Neural progenitor cell (in vitro differentiated cells): ENCODE measurements at regions not wholly inside any gene's neighbourhood (a gene's known extent, or its start where the extent isn't known, plus 50 kb on each side); places are given as distances from the start of the nearest gene placed in this dataset.

Experiments used
- DNase-seq: peaks from one replicate; pipeline ENCODE4 v3.0.0-alpha.2; 2016; ENCODE audit warnings: low spot score
- H2AFZ ChIP-seq: fragments of 200-600 bp; sonication (generic); replicated peaks from 2 replicates; pipeline ENCODE4 v1.6.1; 2016; ENCODE audit warnings: antibody characterized with exemption
- H3F3A ChIP-seq: fragments of 200-600 bp; sonication (generic); 2 replicates; pipeline ENCODE4 v1.6.1; 2016; ENCODE audit warnings: antibody characterized with exemption, low read depth
- H3K27ac ChIP-seq: fragments of 200-600 bp; sonication (generic); 2 replicates; pipeline ENCODE4 v1.5.1; 2016; ENCODE audit warnings: mild to moderate bottlenecking
- H3K27me3 ChIP-seq: fragments of 200-600 bp; sonication (generic); 2 replicates; pipeline ENCODE4 v1.6.1; 2016; ENCODE audit warnings: mild to moderate bottlenecking, moderate library complexity
- H3K36me3 ChIP-seq: fragments of 200-600 bp; sonication (generic); 2 replicates; pipeline ENCODE4 v1.5.1; 2016
- H3K4me1 ChIP-seq: fragments of 200-600 bp; sonication (generic); 2 replicates; pipeline ENCODE4 v1.6.1; 2016; ENCODE audit warnings: mixed run types
- H3K4me2 ChIP-seq: fragments of 200-600 bp; sonication (generic); 2 replicates; pipeline ENCODE4 v1.6.1; 2016
- H3K4me3 ChIP-seq: fragments of 200-600 bp; sonication (generic); 2 replicates; pipeline ENCODE4 v1.5.1; 2016
- H3K79me2 ChIP-seq: fragments of 200-600 bp; sonication (generic); 2 replicates; pipeline ENCODE4 v1.6.1; 2016; ENCODE audit warnings: low read depth
- H3K9ac ChIP-seq: fragments of 200-600 bp; sonication (generic); 2 replicates; pipeline ENCODE4 v1.6.1; 2016
- H3K9me3 ChIP-seq: fragments of 200-600 bp; sonication (generic); 2 replicates; pipeline ENCODE4 v1.5.1; 2016; ENCODE audit warnings: low read depth
- H4K20me1 ChIP-seq: fragments of 200-600 bp; sonication (generic); 2 replicates; pipeline ENCODE4 v1.6.1; 2016; ENCODE audit warnings: low read depth
- H3K27ac Mint-ChIP-seq: 3 replicates; pipeline ENCODE4 v1.8.0; 2021; ENCODE audit warnings: mixed read lengths
- H3K27me3 Mint-ChIP-seq: 2 replicates; pipeline ENCODE4 v1.8.0; 2022; ENCODE audit warnings: low read depth, mild to moderate bottlenecking, inconsistent platforms, moderate library complexity, mixed read lengths; ENCODE audit not compliant: insufficient read depth
- H3K36me3 Mint-ChIP-seq: 3 replicates; pipeline ENCODE4 v1.8.0; 2021; ENCODE audit warnings: mixed read lengths
- H3K4me1 Mint-ChIP-seq: 3 replicates; pipeline ENCODE4 v1.8.0; 2021; ENCODE audit warnings: mixed read lengths
- H3K4me3 Mint-ChIP-seq: 3 replicates; pipeline ENCODE4 v1.8.0; 2021; ENCODE audit warnings: mild to moderate bottlenecking, moderate library complexity, mixed read lengths
- H3K9me3 Mint-ChIP-seq: 3 replicates; pipeline ENCODE4 v1.8.0; 2020; ENCODE audit warnings: mixed read lengths
- EZH2 ChIP-seq: fragments of 200-600 bp; sonication (generic); IDR thresholded peaks from 2 replicates; pipeline ENCODE4 v1.6.1; 2017; ENCODE audit warnings: antibody characterized with exemption, mild to moderate bottlenecking, moderate library complexity
- EZH2phosphoT487 ChIP-seq: fragments of 200-600 bp; sonication (generic); IDR thresholded peaks from 2 replicates; pipeline ENCODE4 v1.6.1; 2017; ENCODE audit warnings: antibody characterized with exemption
- TF ChIP-seq, protein P1 (sequence below): fragments of 200-600 bp; sonication (generic); IDR thresholded peaks from 2 replicates; pipeline ENCODE4 v1.5.1; 2017; ENCODE audit warnings: antibody characterized with exemption, mild to moderate bottlenecking

DNA sequence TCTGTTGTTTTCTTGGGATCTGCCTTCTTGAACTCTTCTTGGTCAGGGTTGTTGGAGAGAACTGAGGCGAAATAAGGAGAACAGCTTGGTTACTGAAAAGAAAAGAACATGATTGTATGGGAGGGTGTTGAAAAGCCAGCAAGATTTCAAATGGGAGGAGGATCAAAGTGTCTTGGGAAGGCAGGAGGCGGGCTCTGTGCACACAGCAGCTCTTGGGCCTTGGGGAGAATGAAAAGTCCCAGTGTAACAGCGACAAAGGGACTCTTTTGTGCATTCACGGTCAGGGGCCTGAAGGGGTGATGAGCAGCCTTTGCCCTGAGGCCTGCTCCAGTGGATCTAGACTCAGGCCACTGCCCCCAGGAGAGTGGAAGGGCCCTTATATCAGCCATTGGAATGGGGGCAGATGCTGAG is 135.4 kb downstream of the ADAMTS15 start:
- Mint-ChIP-seq H3K27me3 (peaks cover 10% of the 10 kb centered on the region), H3K27ac (peak overlapping the region; percentile 62)
- no peak overlapping the region for H3K27ac ChIP-seq

DNA sequence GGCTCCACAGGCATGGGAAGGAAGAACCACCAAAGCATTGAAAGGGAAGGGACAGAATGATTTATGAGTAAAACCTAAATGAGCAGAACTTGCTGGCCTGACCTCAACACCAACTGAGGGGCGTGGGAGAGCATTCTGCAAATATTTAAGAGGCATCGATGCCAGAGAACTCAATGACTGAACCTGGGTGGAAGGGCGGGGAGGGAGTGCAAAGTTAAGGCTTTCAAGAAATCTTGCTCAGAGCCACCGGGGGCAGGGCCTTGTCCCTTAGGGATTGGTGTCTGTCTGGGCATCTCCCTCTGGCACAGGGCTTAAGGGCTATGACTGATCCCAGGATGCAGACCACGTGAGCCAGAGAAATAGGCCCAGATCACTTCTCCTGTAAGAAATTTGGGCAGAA is 137.1 kb downstream of the ADAMTS15 start:
- H3K27ac Mint-ChIP-seq, result no peak overlapping the region

More for the DNA sequence above, 135.4 kb downstream of the ADAMTS15 start:
- no peaks in the 10 kb centered on the region for H3K36me3 ChIP-seq
- DNase-seq, result peak; percentile 56
- peaks cover 34% of the 10 kb centered on the region for H3K4me1 ChIP-seq
- no peaks in the 10 kb centered on the region for H3K36me3 Mint-ChIP-seq
- H3K9me3 ChIP-seq, result no peaks in the 10 kb centered on the region
- H3K4me3 ChIP-seq, result no peak overlapping the region
- H4K20me1 ChIP-seq, result no peaks in the 10 kb centered on the region
- H3K27me3 ChIP-seq, result no peaks in the 10 kb centered on the region
- TF ChIP-seq, protein P1, sequence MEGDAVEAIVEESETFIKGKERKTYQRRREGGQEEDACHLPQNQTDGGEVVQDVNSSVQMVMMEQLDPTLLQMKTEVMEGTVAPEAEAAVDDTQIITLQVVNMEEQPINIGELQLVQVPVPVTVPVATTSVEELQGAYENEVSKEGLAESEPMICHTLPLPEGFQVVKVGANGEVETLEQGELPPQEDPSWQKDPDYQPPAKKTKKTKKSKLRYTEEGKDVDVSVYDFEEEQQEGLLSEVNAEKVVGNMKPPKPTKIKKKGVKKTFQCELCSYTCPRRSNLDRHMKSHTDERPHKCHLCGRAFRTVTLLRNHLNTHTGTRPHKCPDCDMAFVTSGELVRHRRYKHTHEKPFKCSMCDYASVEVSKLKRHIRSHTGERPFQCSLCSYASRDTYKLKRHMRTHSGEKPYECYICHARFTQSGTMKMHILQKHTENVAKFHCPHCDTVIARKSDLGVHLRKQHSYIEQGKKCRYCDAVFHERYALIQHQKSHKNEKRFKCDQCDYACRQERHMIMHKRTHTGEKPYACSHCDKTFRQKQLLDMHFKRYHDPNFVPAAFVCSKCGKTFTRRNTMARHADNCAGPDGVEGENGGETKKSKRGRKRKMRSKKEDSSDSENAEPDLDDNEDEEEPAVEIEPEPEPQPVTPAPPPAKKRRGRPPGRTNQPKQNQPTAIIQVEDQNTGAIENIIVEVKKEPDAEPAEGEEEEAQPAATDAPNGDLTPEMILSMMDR, result no peak
- no peak for TF ChIP-seq EZH2
- no peak for TF ChIP-seq EZH2phosphoT487
- peak overlapping the region; percentile 46 for H3K4me2 ChIP-seq
- H3F3A ChIP-seq, result peaks cover 29% of the 10 kb centered on the region
- peaks cover 40% of the 10 kb centered on the region for H3K4me1 Mint-ChIP-seq
- no peak overlapping the region for H3K9ac ChIP-seq
- no peaks in the 10 kb centered on the region for H3K79me2 ChIP-seq
- peaks cover 22% of the 10 kb centered on the region for H3K9me3 Mint-ChIP-seq
- H2AFZ ChIP-seq, result no peak overlapping the region
- H3K4me3 Mint-ChIP-seq, result no peak overlapping the region

DNA sequence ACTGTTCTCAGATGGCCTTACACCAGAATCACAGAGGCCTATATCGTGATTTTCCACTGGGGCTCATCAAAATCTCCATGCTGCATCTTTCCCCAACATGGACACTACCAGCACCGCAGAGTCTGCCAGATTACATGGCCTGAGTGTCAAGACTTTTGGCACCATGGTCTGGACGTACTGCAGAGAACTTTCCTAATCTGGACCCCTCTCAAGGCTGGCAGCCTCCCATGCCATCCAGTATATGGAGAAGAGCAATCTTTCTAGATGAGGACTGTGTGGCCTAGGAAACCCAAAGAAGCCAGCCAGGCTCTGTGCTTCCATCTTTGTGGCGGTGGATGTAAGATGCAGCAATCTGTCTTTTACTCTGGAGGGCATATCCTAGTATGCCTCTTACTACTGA is 139.2 kb downstream of the ADAMTS15 start:
- Histone ChIP-seq H4K20me1 (no peaks in the 10 kb centered on the region), H3K27me3 (no peaks in the 10 kb centered on the region), H3K4me1 (peaks cover 12% of the 10 kb centered on the region), H3K9me3 (no peaks in the 10 kb centered on the region), H3K36me3 (no peaks in the 10 kb centered on the region), H3K4me3 (no peak overlapping the region), H3F3A (peaks cover 13% of the 10 kb centered on the region), H3K4me2 (no peak overlapping the region), H3K79me2 (no peaks in the 10 kb centered on the region), H3K9ac (no peak overlapping the region), H2AFZ (no peak overlapping the region), H3K27ac (no peak overlapping the region)
- no peak overlapping the region for H3K4me3 Mint-ChIP-seq
- DNase-seq, result no peak
- peaks cover 7% of the 10 kb centered on the region for H3K27me3 Mint-ChIP-seq
- TF ChIP-seq EZH2 (no peak), EZH2phosphoT487 (no peak)
- TF ChIP-seq, protein P1, result no peak
- H3K4me1 Mint-ChIP-seq, result peaks cover 17% of the 10 kb centered on the region
- no peak overlapping the region for H3K27ac Mint-ChIP-seq
- no peaks in the 10 kb centered on the region for H3K36me3 Mint-ChIP-seq
- peaks cover 17% of the 10 kb centered on the region for H3K9me3 Mint-ChIP-seq

More for the DNA sequence above, 137.1 kb downstream of the ADAMTS15 start:
- no peaks in the 10 kb centered on the region for H4K20me1 ChIP-seq
- H3K9me3 ChIP-seq, result no peaks in the 10 kb centered on the region
- no peaks in the 10 kb centered on the region for H3K27me3 ChIP-seq
- H3F3A ChIP-seq, result peaks cover 19% of the 10 kb centered on the region
- no peak overlapping the region for H3K4me2 ChIP-seq
- no peak for TF ChIP-seq EZH2phosphoT487
- TF ChIP-seq, protein P1, result no peak
- TF ChIP-seq EZH2, result no peak
- H3K27me3 Mint-ChIP-seq, result peaks cover 6% of the 10 kb centered on the region
- H3K79me2 ChIP-seq, result no peaks in the 10 kb centered on the region
- H3K4me3 Mint-ChIP-seq, result no peak overlapping the region
- no peak overlapping the region for H3K27ac ChIP-seq
- H3K4me3 ChIP-seq, result no peak overlapping the region
- H3K9me3 Mint-ChIP-seq, result peaks cover 22% of the 10 kb centered on the region
- H3K4me1 ChIP-seq, result peaks cover 28% of the 10 kb centered on the region
- no peak for DNase-seq
- H3K36me3 Mint-ChIP-seq, result no peaks in the 10 kb centered on the region
- H3K4me1 Mint-ChIP-seq, result peaks cover 32% of the 10 kb centered on the region
- H3K9ac ChIP-seq, result no peak overlapping the region
- H2AFZ ChIP-seq, result no peak overlapping the region
- no peaks in the 10 kb centered on the region for H3K36me3 ChIP-seq
